HG03439 (cell line): ENCODE measurements at regions not wholly inside any gene's neighbourhood (a gene's known extent, or its start where the extent isn't known, plus 50 kb on each side); places are given as distances from the start of the nearest gene placed in this dataset.
"Not testable (repeated sequence)": the region's sequence is repeated elsewhere in the genome, so short reads cannot be mapped to it uniquely, and the experiment has no call there.

Experiments
- ATAC-seq: cut with Tn5 transposase; IDR thresholded peaks from one replicate; pipeline ENCODE4 v1.9.1; 2021; ENCODE audit warnings: mild to moderate bottlenecking, moderate library complexity; ENCODE audit not compliant: unreplicated experiment

DNA sequence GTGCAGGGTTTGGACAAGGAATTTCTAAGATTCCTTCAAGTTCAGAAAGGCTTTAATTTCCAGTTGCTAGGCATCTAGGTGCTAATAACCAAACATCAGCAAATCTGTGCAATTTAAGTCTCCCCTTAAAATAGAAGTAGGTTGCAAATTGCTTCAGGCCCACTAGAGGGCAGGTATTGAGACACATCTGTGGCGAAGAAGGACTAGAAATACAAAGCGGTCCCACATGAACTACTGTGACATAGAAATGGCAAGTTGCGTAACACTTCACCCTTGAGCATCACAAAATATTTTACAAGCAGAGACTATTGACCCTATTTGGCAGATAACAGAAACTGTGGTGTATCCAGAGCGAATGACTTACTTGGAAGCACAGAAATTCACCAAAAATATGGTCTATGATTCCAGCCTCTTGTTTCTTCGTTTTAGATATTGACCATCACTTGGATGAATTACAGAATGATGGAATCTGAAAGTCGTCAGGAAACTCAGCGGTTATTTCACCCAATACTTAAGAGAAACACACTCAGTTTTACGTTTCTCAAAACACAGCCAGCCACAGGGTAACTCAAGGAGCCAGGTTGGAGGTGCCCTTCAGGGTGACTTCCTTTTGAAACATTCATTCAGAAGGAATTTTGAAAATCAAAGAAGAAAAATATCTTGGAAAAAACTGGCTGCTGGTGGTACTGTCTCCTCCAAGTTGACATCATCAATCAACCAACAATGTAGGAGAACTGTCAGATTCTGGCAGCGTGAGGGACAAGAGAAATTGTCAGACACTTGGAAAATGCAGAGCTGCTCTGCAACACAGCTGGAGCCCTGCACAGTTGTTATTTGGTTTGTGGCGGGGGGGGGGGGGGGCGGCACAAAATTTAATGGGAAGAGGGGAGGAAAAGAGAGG lies 256.3 kb upstream of the MINDY3 start:
- peak; percentile 49 for ATAC-seq

DNA sequence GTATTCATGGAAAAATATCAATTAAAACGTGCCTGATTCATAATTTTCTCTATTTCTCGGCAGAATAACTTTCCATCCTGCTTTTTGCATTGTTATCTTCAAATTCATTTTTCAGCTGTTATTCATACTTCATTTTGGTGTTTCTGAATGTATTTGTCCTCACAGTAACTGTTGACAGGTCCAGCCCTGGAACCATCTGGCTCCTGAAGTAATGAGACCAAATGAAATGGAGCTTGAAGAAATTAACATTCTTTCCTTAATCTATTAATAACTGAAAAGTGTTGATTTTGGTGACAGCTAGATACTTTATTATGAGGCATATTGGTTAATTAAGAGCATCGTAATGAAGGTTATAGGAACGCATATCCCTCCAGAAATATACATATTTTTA lies 257.0 kb upstream of the MINDY3 start:
- no peak for ATAC-seq

DNA sequence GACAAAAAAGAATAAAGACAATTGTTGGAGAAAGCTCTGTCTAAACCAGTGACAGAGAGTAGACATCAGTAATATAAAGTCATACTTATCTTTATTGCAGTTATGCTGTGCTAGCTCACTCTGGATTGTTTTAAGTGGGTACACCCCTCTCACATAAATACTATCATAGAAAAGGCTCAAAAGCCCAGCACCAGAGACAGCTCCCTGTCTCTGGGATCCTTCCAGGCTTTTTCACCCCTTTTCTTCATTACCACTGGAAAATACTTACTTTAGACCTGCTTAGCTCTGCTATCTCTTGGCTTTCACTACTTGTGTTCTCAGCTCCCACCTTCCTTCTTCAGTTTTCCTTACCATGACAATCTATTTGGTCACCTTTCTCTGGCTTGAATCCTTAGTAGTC lies 259.1 kb upstream of the MINDY3 start:
- ATAC-seq, result no peak

DNA sequence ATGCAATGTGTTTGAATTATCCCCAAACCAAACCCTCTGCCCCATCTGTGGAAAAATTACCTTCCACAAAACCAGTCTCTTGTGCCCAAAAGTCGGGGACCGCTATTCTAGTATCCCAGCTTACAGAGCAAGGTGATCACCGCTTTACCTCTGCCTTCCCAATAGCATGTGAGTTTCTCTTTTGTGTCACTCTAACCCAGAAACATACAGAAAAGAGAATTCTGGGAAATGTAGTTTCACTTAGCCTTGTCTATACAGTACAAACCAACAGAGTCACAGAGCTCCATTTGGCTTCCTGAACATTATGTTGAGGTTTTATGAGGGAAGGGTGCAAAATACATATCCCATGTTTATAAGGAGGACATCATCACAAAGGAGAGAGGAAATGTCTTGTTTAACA lies 260.3 kb upstream of the MINDY3 start:
- no peak for ATAC-seq

DNA sequence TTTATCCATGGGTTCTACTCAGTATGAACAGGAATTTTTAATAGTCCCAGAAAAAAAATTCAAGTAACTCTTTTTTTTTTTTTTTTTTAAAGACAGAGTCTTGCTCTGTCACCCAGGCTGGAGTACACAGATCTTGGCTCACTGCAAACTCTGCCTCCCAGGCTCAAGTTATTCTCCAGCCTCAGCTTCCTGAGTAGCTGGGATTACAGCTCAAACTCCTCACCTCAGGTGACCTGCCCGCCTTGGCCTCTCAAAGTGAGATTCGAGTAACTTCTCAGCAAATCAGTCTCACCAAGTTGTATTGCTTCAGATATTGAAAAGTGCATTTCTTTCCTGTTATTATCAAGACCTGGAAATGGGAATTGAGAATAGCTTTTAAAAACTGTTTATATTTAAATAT lies 281.2 kb upstream of the MINDY3 start:
- no peak for ATAC-seq

DNA sequence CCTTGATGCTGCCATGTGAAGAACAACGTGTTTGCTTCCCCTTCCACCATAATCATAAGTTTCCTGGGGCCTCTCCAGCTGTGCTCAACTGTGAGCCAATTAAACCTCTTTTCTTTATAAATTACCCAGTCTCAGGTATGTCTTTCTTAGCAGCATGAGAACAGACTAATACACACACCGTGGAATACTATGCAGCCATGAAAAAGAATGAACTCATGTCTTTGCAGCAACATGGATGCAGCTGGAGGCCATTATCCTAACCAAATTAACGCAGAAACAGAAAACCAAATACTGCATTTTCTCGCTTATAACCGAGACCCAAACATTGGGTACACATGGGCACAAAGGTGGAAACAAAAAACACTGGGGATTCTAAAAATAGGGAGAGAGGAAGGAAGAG lies 286.7 kb upstream of the MINDY3 start:
- ATAC-seq, result no peak

DNA sequence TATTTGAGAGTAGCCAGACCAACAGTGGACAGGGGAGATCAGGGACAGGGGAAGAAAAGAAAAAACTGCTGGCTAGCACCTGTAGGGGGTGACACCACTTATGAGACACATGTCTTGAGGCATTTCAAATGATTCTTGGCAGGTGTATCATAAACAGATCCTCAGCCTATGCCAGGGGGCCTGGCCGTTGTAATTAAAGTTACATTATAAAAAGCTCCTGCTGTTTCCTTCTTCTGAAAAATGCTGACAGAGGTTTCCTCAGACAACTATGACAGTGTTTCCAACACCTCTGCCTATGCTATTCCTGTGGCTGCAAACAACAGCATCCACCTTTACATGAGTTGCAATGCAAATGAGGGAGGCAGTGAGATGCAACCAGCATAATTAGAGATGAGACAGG lies 281.0 kb upstream of the PTER start:
- ATAC-seq, result no peak

DNA sequence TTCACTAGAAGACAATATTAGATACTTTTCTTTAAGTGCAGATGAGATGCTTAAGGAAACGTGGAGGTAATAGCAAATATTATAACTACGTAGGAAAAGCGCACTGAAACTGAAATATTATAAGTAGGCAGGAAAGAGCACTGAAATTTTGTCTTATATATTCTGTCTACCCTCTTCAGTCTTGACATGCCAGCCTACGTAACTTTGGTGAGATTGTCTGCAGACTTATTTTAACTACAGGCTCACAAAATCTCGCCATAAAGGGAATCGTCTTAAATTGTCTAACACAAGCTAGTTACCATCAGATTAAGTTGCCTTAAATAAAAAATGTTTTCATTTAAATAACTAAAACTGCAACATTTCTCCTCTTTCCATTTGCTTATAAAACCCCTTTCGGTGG lies 280.1 kb upstream of the PTER start:
- ATAC-seq, result no peak

DNA sequence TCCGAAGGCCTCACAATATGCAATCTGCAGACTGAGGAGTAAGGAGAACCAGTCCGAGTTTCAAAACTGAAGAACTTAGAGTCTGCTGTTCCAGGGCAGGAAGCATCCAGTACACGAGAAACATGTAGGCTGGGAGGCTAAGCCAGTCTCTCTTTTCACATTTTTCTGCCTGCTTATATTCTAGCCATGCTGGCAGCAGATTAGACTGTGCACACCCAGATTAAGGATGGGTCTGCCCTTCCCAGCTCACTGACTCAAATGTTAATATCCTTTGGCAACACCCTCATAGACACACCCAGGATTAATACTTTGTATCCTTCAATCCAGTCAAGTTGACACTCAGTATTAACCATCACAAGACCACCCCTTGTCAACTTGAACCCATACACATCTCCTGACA lies 271.7 kb upstream of the PTER start:
- ATAC-seq, result not testable (repeated sequence)

DNA sequence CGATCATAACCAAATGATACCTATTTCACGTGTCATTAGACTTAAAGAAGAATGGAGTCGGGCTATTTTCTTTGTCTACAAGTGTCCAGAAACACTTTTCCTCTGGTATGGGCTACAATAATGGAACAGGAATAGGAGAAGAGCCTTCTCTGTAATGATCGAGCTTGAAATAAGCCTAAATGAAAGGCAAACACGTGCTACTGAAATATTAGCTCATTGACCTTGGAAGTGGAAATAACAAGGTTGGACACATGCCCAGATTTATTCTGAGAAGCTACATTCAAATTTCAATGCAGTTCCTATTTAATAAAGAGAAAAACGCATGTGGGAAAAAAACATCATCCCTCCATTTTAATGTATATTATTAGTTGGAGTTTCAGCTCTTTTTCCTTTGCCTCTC lies 254.7 kb upstream of the PTER start:
- ATAC-seq, result no peak

DNA sequence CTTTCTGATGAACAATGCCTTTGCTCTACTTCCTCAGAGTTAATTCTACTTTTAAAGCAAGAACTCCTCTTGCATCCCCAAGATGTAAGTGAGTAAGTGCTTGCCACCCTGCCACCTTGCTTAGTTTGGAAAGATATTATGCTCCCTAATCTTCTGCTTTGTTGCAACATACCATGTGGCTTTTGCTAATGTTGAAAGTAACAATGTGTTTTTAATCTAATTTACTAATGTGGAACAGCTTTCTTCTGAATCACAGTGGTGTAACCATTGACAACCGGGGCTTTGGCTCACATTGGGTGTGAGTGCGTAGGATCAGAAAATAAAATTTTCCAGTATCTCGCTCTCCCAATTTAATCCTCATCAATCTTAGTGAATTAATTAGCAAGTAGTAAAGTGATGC lies 254.1 kb upstream of the PTER start:
- no peak for ATAC-seq

DNA sequence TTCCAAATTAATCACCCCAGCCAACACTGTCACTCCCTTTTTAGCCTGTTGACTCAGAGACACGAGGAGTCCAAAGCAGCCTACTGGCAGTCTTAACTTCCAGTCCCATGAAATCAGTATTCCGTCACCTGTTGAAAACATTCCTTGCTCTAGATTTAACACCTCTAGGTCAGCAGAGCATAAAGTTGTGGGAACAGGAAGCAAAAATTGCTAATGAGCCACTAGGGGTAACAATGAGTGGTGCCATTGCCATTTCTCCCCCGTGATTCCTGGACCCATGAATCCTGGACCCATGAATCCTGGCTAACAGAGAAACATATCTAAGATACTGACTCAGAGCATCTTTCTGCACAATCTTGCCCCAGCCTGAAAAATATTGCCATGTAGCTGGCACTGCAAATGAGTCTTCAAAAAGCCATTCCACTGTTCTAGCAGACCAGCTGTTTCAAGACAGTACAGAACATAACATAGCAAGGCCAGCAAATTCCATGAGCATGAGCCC lies 252.7 kb upstream of the PTER start:
- no peak for ATAC-seq

DNA sequence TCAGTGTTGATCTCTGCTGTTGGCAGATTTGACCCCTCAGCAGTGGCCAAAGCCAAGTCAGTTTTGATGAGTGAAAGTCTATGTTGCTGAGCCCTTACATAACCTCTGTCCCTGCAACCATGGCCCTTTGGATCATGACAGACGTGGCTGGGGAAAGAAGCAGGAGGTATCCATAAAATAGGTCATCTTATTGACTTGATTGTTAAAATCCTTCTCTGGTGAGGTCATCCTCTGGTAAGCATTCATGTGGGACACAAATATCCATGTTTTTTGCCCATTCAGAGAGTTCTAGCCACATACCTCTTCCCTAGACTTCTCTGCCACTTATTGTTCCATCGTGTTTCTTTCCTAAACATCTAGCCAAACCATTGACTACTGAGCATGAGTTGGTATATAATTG lies 251.9 kb upstream of the PTER start:
- ATAC-seq, result no peak

DNA sequence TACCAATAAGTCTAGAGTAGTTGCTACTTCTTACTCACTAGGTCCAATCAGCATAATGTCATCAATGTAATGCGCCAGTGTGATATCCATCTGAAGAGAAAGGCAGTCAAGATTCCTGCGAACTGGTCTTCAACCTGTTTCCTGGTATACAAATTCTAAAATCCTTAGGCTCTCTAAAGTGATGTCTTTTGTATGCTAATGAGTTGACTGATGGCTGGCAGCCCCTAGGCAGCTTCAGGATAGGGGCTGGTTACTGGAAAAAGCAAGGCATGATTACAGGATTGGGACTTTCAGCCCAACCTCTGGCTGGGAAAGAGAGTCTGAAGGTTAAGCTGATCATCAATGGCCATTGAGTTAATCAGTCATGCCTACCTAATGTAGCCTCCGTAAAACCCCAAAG lies 250.2 kb upstream of the PTER start:
- no peak for ATAC-seq

DNA sequence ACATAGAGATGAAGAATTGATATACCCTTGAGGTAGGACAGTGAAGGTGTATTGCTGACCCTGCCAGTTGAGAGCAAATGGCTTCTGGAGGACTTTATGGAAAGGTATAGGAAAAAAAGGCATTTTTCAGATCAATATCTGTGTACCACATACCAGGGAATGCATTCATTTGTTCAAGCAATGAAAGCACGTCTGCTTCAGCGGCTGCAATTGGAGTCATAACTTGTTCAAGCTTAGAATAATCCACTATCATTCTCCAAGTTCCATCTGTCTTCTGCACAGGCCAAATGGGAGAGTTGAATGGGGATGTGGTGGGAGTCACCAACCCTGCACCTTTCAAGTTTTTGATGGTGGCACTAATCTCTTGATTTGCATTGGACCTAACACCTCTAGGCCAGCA lies 249.6 kb upstream of the PTER start:
- no peak for ATAC-seq

DNA sequence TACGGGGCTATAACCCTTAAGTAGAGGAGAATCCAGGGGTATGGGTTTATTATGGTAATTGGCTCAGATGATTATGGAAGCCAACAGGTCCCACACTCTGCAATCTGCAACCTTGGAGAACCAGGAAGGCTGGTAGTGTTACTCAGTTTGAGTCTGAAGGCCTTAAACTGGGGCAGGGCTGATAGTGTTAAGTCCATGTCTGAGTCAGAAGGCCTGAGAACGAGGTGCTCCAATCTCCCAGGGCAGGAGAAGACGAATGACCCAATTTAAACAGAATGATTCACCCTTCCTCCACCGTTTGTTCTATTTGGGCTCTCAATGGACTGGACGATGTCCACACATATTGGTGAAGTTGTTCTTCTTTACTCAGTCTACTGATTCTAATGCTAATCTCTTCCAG lies 244.5 kb upstream of the PTER start:
- no peak for ATAC-seq

DNA sequence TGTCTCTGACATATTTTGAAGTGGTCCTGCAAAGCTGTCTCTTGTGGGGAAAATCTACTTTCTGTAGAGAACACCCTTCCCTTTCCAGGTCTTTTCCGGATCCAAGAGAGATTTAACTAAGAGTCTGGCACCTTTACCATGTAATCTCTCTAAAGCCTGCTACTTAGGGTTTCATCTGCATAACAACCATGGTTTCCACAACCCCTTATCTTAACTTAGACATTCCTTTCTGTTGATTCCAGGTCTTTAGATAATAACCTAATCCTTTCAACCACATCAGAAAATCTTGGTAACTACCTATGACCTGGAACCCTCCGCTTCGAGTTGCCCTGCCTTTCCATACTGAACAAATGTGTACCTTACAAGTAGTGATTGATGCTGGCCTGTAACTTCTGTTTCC lies 243.6 kb upstream of the PTER start:
- no peak for ATAC-seq

DNA sequence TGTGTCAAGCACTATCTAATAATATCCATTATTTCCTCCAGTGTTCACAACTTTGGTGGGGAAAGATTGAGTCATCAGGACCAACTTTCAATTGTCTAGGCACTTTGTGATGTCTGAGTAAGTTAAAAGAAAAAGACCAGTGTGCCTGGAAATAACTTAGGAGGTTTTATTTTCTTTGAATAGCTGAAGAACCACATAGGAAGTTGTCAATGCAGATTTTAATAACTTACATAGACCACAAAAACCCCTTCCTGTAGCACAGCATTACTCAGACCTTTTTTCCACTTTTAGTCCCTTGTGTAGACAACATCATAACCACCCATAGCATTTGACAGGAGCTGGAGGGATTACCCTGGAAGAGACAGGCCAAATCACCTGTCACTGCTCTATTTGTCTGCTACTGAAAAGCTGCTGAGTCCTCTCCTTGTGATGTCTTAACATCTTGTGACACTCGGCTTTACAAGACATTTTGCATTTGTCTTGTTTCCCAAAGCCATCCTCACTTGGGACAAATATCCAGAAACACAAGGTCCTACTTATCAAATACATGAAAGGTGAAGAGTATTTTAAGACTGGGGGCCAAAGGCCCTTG lies 241.5 kb upstream of the PTER start:
- peak; percentile 78 for ATAC-seq

DNA sequence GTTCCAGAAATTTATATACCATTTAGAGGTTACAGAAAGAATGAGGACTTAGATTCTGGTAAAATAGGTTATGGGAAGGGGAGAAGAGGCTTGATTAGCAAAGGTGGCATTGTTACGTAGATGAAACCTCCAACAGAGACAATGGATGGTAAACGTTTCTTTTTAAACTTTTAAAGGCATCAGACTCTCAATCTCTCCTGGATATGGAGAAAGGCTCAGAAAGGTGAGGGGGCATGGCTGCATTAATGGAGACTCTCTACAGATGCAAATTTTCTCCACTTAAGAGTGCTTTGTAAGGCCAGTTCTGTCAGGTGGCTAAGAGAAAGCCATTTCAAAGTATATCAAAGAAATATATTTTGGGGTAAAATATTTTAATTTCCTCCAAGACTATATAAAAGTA lies 240.9 kb upstream of the PTER start:
- ATAC-seq, result no peak

DNA sequence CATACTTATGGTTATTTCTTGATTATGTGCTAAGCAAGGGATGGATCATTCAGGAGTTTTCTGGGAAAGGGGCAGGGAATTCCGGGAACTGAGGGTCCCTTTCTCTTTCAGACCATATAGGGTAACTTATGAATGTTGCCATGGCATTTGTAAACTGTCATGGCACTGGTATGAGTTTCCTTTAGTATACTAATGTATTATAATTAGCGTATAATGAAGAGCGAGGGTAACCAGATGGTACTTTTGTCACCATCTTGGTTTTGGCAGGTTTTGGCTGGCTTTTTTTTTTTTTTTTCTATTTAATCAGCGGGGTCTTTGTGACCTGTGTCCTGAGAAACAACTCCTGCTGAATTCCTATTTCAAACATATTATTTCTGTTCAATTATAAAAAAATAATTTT lies 237.6 kb upstream of the PTER start:
- ATAC-seq, result no peak

DNA sequence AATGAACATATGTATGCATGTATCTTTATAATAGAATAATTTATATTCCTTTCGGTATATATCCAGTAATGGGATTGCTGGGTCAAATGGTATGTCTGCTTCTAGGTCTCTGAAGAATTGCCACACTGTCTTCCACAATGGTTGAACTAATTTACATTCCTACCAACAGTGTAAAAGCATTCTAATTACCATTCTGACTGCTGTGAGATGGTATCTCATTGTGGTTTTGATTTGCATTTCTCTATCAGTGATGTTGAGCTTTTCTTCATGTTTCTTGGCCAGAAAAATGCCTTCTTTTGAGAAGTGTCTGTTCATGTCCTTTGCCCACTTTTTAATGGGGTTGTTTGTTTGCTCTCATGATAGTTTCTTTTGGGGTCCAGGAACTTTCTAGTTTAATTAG lies 213.2 kb upstream of the PTER start:
- ATAC-seq, result not testable (repeated sequence)

DNA sequence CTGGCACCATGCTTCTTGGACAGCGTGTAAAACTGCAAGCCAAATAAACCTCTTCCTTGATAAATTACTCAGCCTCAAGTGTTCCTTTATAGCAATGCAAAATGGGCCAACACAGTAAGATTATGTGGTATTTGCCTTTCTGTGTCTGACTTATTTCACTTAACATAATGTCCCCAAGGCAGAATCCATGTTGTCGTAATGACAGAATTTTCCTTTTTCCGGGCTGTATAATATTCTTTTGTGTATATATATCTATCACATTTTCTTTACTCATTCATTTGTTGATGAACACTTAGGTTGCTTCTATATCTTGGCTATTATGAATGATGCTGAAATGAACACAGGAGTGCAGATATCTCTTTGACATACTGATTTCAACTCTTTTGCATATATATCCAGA lies 209.1 kb upstream of the PTER start:
- ATAC-seq, result no peak

DNA sequence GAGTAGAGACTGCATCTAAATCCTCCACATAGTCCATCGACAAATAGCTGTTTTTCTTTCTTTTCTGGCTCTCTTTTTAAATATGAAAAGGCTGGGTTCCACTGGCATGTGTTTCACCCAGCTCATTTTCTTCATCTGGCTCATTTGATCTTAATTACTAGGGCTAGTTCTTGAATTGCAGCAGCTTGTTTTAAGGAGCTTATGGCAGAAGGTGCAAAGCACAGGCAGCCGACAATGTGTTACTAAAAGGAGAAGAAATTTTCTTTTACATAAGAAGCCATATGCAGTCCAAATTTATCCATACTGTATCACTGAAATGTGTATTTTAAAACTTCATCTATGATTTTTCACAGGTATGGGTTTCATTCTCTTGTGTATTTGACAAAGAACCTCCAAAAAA lies 205.6 kb upstream of the PTER start:
- ATAC-seq, result no peak
